ENCODE measurements at regions not wholly inside any gene's neighbourhood (a gene's known extent, or its start where the extent isn't known, plus 50 kb on each side); places are given as distances from the start of the nearest gene placed in this dataset.

GRCh38 chr7:56609852-56610355 is 493.7 kb upstream of the NUPR2 start:
- H3K9ac ChIP-seq (ENCODE audit: insufficient read depth, low read length): no peak overlapping the region
- DNase-seq (ENCODE audit: low read depth in 2 of 2): no peak
- H2AFZ ChIP-seq (ENCODE audit: low read length): no peak overlapping the region
- H3K4me3 ChIP-seq (replicated peaks in 1 of 4; ENCODE audit: control extremely low read depth in 1 of 4, insufficient read depth in 1 of 4, low read depth in 3 of 4, low read length in 4 of 4): no peak overlapping the region
- H3K27ac ChIP-seq (ENCODE audit: insufficient read depth, low read length): no peak overlapping the region
- no peaks in the 10 kb centered on the region for H3K27me3 ChIP-seq (ENCODE audit: control insufficient read depth, insufficient read depth, low read length)
- no peaks in the 10 kb centered on the region for H3K36me3 ChIP-seq (ENCODE audit: control insufficient read depth, insufficient read depth, low read length)
- TF ChIP-seq EZH2 (IDR thresholded peaks at IDR 0.05; ENCODE audit: low read length, missing control alignments) (no peak), CTCF (conservative IDR thresholded peaks at IDR 0.05 in 1 of 2, IDR thresholded peaks at IDR 0.05 in 1 of 2; ENCODE audit: low read depth in 1 of 2, low read length in 2 of 2) (no peak)
- H3K9me3 ChIP-seq (ENCODE audit: control insufficient read depth, insufficient read depth, low read depth, low read length): no peaks in the 10 kb centered on the region
- H3K4me1 ChIP-seq (ENCODE audit: control insufficient read depth, extremely low read depth, insufficient read depth, low read length): no peaks in the 10 kb centered on the region
- no peaks in the 10 kb centered on the region for H4K20me1 ChIP-seq (ENCODE audit: control insufficient read depth, extremely low read depth, insufficient read depth, low read length)
- H3K4me2 ChIP-seq (ENCODE audit: extremely low read depth, insufficient read depth, low read length): no peak overlapping the region
- H3K79me2 ChIP-seq (ENCODE audit: control insufficient read depth, insufficient read depth, low read length): no peaks in the 10 kb centered on the region

- Histone ChIP-seq H3K27ac (ENCODE audit: insufficient read depth, low read length) (no peak overlapping the region), H3K79me2 (ENCODE audit: control insufficient read depth, insufficient read depth, low read length) (no peaks in the 10 kb centered on the region), H3K9ac (ENCODE audit: insufficient read depth, low read length) (no peak overlapping the region), H3K36me3 (ENCODE audit: control insufficient read depth, insufficient read depth, low read length) (no peaks in the 10 kb centered on the region), H3K9me3 (ENCODE audit: control insufficient read depth, insufficient read depth, low read depth, low read length) (no peaks in the 10 kb centered on the region), H3K4me2 (ENCODE audit: extremely low read depth, insufficient read depth, low read length) (no peak overlapping the region), H4K20me1 (ENCODE audit: control insufficient read depth, extremely low read depth, insufficient read depth, low read length) (no peaks in the 10 kb centered on the region), H3K27me3 (ENCODE audit: control insufficient read depth, insufficient read depth, low read length) (no peaks in the 10 kb centered on the region), H3K4me3 (replicated peaks in 1 of 4; ENCODE audit: control extremely low read depth in 1 of 4, insufficient read depth in 1 of 4, low read depth in 3 of 4, low read length in 4 of 4) (no peak overlapping the region), H2AFZ (ENCODE audit: low read length) (no peak overlapping the region), H3K4me1 (ENCODE audit: control insufficient read depth, extremely low read depth, insufficient read depth, low read length) (no peaks in the 10 kb centered on the region)
- no peak for DNase-seq (ENCODE audit: low read depth in 2 of 2)
- TF ChIP-seq CTCF (conservative IDR thresholded peaks at IDR 0.05 in 1 of 2, IDR thresholded peaks at IDR 0.05 in 1 of 2; ENCODE audit: low read depth in 1 of 2, low read length in 2 of 2) (no peak), EZH2 (IDR thresholded peaks at IDR 0.05; ENCODE audit: low read length, missing control alignments) (no peak)
These were observed 488.9 kb upstream of the NUPR2 start for GRCh38 chr7:56605146-56605545.

GRCh38 chr7:56578612-56579011 is 462.4 kb upstream of the NUPR2 start:
- Histone ChIP-seq H3K36me3 (ENCODE audit: control insufficient read depth, insufficient read depth, low read length) (no peaks in the 10 kb centered on the region), H3K79me2 (ENCODE audit: control insufficient read depth, insufficient read depth, low read length) (no peaks in the 10 kb centered on the region), H4K20me1 (ENCODE audit: control insufficient read depth, extremely low read depth, insufficient read depth, low read length) (no peaks in the 10 kb centered on the region), H3K9ac (ENCODE audit: insufficient read depth, low read length) (no peak overlapping the region), H3K27me3 (ENCODE audit: control insufficient read depth, insufficient read depth, low read length) (no peaks in the 10 kb centered on the region), H3K4me2 (ENCODE audit: extremely low read depth, insufficient read depth, low read length) (no peak overlapping the region), H3K27ac (ENCODE audit: insufficient read depth, low read length) (no peak overlapping the region), H2AFZ (ENCODE audit: low read length) (no peak overlapping the region), H3K4me3 (replicated peaks in 1 of 4; ENCODE audit: control extremely low read depth in 1 of 4, insufficient read depth in 1 of 4, low read depth in 3 of 4, low read length in 4 of 4) (no peak overlapping the region), H3K9me3 (ENCODE audit: control insufficient read depth, insufficient read depth, low read depth, low read length) (no peaks in the 10 kb centered on the region), H3K4me1 (ENCODE audit: control insufficient read depth, extremely low read depth, insufficient read depth, low read length) (no peaks in the 10 kb centered on the region)
- no peak for DNase-seq (ENCODE audit: low read depth in 2 of 2)
- TF ChIP-seq CTCF (conservative IDR thresholded peaks at IDR 0.05 in 1 of 2, IDR thresholded peaks at IDR 0.05 in 1 of 2; ENCODE audit: low read depth in 1 of 2, low read length in 2 of 2) (no peak), EZH2 (IDR thresholded peaks at IDR 0.05; ENCODE audit: low read length, missing control alignments) (no peak)
